HEK293 (cell line): ENCODE measurements at regions not wholly inside any gene's neighbourhood (a gene's known extent, or its start where the extent isn't known, plus 50 kb on each side); places are given as distances from the start of the nearest gene placed in this dataset.
"Not testable (repeated sequence)": the region's sequence is repeated elsewhere in the genome, so short reads cannot be mapped to it uniquely, and the experiment has no call there.

ENCODE experiments used
- ZNF274 ChIP-seq, 2 experiments: fragments of 200-500 bp in 1 of 2; fragments of 450-650 bp in 1 of 2; sonication (Bioruptor generic) in 1 of 2; formaldehyde crosslinking in 1 of 2; IDR thresholded peaks; 2 replicates each; pipeline versions ENCODE4 v1.5.1 to v1.6.1; 2014 to 2016; ENCODE audit warnings: borderline replicate concordance in 1 of 2, inconsistent platforms in 1 of 2, low read length in 1 of 2, missing biosample characterization in 1 of 2, missing genetic modification characterization in 1 of 2
- ZNF350 ChIP-seq: fragments of 450-650 bp; formaldehyde crosslinking; IDR thresholded peaks from 2 replicates; pipeline ENCODE4 v1.5.0; 2017; ENCODE audit warnings: missing biosample characterization, mild to moderate bottlenecking, missing genetic modification characterization
- ZNF501 ChIP-seq: fragments of 450-650 bp; formaldehyde crosslinking; IDR thresholded peaks from 2 replicates; pipeline ENCODE4 v1.5.1; 2016; ENCODE audit warnings: missing biosample characterization, missing genetic modification characterization
- ZNF513 ChIP-seq: fragments of 450-650 bp; IDR thresholded peaks from 2 replicates; pipeline ENCODE4 v1.5.1; 2018; ENCODE audit warnings: missing biosample characterization, missing genetic modification characterization
- ZNF660 ChIP-seq: fragments of 450-650 bp; IDR thresholded peaks from 2 replicates; pipeline ENCODE4 v1.5.1; 2018; ENCODE audit warnings: missing biosample characterization, mild to moderate bottlenecking, missing genetic modification characterization
- ZNF792 ChIP-seq: fragments of 450-650 bp; formaldehyde crosslinking; IDR thresholded peaks from 2 replicates; pipeline ENCODE4 v1.5.1; 2016; ENCODE audit warnings: missing biosample characterization, missing genetic modification characterization
- TF ChIP-seq, protein P1 (sequence below): fragments of 450-650 bp; formaldehyde crosslinking; IDR thresholded peaks from 2 replicates; pipeline ENCODE4 v1.5.1; 2016; ENCODE audit warnings: missing biosample characterization, missing genetic modification characterization

- TF ChIP-seq, protein P1, sequence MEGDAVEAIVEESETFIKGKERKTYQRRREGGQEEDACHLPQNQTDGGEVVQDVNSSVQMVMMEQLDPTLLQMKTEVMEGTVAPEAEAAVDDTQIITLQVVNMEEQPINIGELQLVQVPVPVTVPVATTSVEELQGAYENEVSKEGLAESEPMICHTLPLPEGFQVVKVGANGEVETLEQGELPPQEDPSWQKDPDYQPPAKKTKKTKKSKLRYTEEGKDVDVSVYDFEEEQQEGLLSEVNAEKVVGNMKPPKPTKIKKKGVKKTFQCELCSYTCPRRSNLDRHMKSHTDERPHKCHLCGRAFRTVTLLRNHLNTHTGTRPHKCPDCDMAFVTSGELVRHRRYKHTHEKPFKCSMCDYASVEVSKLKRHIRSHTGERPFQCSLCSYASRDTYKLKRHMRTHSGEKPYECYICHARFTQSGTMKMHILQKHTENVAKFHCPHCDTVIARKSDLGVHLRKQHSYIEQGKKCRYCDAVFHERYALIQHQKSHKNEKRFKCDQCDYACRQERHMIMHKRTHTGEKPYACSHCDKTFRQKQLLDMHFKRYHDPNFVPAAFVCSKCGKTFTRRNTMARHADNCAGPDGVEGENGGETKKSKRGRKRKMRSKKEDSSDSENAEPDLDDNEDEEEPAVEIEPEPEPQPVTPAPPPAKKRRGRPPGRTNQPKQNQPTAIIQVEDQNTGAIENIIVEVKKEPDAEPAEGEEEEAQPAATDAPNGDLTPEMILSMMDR, result not testable (repeated sequence)
- TF ChIP-seq ZNF350 (tag by site-specific recombination); ZNF501 (tag by site-specific recombination); ZNF274 (IDR thresholded peaks at IDR 0.05; ENCODE audit: low read length); ZNF274 (tag by site-specific recombination; IDR thresholded peaks at IDR 0.05; ENCODE audit: borderline replicate concordance); ZNF792 (tag by site-specific recombination); ZNF513; ZNF660 (tag by site-specific recombination): not testable (repeated sequence)
Observed at GRCh38 chr1:99404399-99404798, 140.1 kb downstream of the PLPPR4 start.
